K562 (cell line): ENCODE measurements at regions not wholly inside any gene's neighbourhood (a gene's known extent, or its start where the extent isn't known, plus 50 kb on each side); places are given as distances from the start of the nearest gene placed in this dataset.

Experiments
- EGR1 ChIP-seq: fragments of 450-650 bp; conservative IDR thresholded peaks from 2 replicates; pipeline ENCODE4 v1.6.1; 2017; ENCODE audit warnings: mild to moderate bottlenecking
- PRMT5 ChIP-seq: sonication (generic); formaldehyde crosslinking; IDR thresholded peaks from 2 replicates; pipeline ENCODE4 v1.5.0; 2020; ENCODE audit warnings: missing genetic modification reagents
- PTBP1 ChIP-seq: fragments of 200-400 bp; formaldehyde crosslinking; IDR thresholded peaks from 2 replicates; pipeline ENCODE4 v1.6.1; 2017; ENCODE audit warnings: low read depth, low read length
- RAD21 ChIP-seq, 2 experiments: fragments of 250-450 bp in 1 of 2; fragments of 450-650 bp in 1 of 2; sonication (Bioruptor Pico) in 1 of 2; formaldehyde crosslinking in 1 of 2; IDR thresholded peaks in 1 of 2; conservative IDR thresholded peaks in 1 of 2; 2 replicates each; pipeline versions ENCODE4 v1.4.0 to v1.8.0; 2020 to 2022; ENCODE audit warnings: mild to moderate bottlenecking in 2 of 2, moderate library complexity in 1 of 2
- SIRT6 ChIP-seq: IDR thresholded peaks from one replicate; pipeline ENCODE4 v1.6.1; 2012; ENCODE audit warnings: low read depth, mild to moderate bottlenecking, control low read depth, inconsistent platforms, low read length, moderate library complexity
- TF ChIP-seq, protein P1 (sequence below): fragments of 450-650 bp; IDR thresholded peaks from 2 replicates; pipeline ENCODE4 v1.6.1; 2016; ENCODE audit warnings: mild to moderate bottlenecking, moderate library complexity
- TF ChIP-seq, protein P2 (sequence below): sonication (generic); formaldehyde crosslinking; IDR thresholded peaks from 2 replicates; pipeline ENCODE4 v1.8.0; 2022; ENCODE audit warnings: mild to moderate bottlenecking, missing genetic modification reagents
- TF ChIP-seq, protein P3 (sequence below): sonication (generic); formaldehyde crosslinking; IDR thresholded peaks from 2 replicates; pipeline ENCODE4 v1.8.0; 2022; ENCODE audit warnings: mild to moderate bottlenecking, missing genetic modification reagents

DNA sequence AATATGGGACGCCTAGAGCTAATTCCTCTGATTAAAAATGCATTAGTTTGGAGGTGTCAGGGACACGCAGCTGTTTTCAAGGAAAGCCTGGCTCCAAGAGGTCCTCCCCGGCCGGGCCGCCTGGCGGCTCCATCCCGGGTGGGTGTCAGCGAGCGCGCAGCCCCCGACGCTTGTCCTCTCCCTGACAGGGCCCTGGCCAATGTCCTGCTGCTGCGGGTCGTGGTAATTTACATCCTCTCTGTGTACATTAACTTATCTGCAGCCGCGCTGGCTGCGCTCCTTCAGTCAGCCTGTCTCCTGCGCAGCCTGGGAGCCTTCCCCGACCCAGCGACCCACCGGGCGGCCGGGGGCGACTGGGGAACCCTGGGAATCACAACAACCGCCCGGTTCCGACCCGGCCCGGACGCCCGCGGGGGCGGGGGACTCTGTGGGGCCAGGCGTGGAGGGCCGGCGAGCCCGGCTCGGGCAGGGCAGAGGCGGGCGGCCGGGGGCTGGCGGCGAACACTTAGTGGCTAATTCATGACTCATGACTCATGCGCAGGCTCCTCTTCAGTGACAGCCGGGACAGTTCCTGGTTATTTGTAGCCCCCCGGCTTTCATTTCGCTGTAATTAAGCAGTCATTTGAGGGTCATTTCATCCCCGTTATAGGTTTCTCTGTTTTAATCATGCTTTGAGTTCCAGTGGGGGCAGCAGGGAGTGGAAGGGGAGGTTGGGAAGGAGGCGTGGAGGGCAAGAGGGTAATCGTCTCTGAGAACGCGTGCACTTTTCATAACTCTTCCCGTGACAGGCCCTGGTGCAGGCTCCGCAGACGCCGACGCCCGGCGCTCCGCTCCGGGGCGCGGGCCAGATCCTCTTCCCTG is 141.9 kb upstream of the CTAGE1 start (continued):
- TF ChIP-seq, protein P1, sequence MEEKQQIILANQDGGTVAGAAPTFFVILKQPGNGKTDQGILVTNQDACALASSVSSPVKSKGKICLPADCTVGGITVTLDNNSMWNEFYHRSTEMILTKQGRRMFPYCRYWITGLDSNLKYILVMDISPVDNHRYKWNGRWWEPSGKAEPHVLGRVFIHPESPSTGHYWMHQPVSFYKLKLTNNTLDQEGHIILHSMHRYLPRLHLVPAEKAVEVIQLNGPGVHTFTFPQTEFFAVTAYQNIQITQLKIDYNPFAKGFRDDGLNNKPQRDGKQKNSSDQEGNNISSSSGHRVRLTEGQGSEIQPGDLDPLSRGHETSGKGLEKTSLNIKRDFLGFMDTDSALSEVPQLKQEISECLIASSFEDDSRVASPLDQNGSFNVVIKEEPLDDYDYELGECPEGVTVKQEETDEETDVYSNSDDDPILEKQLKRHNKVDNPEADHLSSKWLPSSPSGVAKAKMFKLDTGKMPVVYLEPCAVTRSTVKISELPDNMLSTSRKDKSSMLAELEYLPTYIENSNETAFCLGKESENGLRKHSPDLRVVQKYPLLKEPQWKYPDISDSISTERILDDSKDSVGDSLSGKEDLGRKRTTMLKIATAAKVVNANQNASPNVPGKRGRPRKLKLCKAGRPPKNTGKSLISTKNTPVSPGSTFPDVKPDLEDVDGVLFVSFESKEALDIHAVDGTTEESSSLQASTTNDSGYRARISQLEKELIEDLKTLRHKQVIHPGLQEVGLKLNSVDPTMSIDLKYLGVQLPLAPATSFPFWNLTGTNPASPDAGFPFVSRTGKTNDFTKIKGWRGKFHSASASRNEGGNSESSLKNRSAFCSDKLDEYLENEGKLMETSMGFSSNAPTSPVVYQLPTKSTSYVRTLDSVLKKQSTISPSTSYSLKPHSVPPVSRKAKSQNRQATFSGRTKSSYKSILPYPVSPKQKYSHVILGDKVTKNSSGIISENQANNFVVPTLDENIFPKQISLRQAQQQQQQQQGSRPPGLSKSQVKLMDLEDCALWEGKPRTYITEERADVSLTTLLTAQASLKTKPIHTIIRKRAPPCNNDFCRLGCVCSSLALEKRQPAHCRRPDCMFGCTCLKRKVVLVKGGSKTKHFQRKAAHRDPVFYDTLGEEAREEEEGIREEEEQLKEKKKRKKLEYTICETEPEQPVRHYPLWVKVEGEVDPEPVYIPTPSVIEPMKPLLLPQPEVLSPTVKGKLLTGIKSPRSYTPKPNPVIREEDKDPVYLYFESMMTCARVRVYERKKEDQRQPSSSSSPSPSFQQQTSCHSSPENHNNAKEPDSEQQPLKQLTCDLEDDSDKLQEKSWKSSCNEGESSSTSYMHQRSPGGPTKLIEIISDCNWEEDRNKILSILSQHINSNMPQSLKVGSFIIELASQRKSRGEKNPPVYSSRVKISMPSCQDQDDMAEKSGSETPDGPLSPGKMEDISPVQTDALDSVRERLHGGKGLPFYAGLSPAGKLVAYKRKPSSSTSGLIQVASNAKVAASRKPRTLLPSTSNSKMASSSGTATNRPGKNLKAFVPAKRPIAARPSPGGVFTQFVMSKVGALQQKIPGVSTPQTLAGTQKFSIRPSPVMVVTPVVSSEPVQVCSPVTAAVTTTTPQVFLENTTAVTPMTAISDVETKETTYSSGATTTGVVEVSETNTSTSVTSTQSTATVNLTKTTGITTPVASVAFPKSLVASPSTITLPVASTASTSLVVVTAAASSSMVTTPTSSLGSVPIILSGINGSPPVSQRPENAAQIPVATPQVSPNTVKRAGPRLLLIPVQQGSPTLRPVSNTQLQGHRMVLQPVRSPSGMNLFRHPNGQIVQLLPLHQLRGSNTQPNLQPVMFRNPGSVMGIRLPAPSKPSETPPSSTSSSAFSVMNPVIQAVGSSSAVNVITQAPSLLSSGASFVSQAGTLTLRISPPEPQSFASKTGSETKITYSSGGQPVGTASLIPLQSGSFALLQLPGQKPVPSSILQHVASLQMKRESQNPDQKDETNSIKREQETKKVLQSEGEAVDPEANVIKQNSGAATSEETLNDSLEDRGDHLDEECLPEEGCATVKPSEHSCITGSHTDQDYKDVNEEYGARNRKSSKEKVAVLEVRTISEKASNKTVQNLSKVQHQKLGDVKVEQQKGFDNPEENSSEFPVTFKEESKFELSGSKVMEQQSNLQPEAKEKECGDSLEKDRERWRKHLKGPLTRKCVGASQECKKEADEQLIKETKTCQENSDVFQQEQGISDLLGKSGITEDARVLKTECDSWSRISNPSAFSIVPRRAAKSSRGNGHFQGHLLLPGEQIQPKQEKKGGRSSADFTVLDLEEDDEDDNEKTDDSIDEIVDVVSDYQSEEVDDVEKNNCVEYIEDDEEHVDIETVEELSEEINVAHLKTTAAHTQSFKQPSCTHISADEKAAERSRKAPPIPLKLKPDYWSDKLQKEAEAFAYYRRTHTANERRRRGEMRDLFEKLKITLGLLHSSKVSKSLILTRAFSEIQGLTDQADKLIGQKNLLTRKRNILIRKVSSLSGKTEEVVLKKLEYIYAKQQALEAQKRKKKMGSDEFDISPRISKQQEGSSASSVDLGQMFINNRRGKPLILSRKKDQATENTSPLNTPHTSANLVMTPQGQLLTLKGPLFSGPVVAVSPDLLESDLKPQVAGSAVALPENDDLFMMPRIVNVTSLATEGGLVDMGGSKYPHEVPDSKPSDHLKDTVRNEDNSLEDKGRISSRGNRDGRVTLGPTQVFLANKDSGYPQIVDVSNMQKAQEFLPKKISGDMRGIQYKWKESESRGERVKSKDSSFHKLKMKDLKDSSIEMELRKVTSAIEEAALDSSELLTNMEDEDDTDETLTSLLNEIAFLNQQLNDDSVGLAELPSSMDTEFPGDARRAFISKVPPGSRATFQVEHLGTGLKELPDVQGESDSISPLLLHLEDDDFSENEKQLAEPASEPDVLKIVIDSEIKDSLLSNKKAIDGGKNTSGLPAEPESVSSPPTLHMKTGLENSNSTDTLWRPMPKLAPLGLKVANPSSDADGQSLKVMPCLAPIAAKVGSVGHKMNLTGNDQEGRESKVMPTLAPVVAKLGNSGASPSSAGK = peak; percentile 86
- TF ChIP-seq PRMT5 (CRISPR knock-in tag) = no peak
- TF ChIP-seq, protein P2, sequence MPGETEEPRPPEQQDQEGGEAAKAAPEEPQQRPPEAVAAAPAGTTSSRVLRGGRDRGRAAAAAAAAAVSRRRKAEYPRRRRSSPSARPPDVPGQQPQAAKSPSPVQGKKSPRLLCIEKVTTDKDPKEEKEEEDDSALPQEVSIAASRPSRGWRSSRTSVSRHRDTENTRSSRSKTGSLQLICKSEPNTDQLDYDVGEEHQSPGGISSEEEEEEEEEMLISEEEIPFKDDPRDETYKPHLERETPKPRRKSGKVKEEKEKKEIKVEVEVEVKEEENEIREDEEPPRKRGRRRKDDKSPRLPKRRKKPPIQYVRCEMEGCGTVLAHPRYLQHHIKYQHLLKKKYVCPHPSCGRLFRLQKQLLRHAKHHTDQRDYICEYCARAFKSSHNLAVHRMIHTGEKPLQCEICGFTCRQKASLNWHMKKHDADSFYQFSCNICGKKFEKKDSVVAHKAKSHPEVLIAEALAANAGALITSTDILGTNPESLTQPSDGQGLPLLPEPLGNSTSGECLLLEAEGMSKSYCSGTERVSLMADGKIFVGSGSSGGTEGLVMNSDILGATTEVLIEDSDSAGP (CRISPR knock-in tag) = no peak
- no peak for TF ChIP-seq PTBP1
- TF ChIP-seq, protein P3, sequence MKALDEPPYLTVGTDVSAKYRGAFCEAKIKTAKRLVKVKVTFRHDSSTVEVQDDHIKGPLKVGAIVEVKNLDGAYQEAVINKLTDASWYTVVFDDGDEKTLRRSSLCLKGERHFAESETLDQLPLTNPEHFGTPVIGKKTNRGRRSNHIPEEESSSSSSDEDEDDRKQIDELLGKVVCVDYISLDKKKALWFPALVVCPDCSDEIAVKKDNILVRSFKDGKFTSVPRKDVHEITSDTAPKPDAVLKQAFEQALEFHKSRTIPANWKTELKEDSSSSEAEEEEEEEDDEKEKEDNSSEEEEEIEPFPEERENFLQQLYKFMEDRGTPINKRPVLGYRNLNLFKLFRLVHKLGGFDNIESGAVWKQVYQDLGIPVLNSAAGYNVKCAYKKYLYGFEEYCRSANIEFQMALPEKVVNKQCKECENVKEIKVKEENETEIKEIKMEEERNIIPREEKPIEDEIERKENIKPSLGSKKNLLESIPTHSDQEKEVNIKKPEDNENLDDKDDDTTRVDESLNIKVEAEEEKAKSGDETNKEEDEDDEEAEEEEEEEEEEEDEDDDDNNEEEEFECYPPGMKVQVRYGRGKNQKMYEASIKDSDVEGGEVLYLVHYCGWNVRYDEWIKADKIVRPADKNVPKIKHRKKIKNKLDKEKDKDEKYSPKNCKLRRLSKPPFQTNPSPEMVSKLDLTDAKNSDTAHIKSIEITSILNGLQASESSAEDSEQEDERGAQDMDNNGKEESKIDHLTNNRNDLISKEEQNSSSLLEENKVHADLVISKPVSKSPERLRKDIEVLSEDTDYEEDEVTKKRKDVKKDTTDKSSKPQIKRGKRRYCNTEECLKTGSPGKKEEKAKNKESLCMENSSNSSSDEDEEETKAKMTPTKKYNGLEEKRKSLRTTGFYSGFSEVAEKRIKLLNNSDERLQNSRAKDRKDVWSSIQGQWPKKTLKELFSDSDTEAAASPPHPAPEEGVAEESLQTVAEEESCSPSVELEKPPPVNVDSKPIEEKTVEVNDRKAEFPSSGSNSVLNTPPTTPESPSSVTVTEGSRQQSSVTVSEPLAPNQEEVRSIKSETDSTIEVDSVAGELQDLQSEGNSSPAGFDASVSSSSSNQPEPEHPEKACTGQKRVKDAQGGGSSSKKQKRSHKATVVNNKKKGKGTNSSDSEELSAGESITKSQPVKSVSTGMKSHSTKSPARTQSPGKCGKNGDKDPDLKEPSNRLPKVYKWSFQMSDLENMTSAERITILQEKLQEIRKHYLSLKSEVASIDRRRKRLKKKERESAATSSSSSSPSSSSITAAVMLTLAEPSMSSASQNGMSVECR (CRISPR knock-in tag) = 0 out of 2 replicates have a peak, but pooled peaks have one; percentile 32
- peak in 1 of 2 experiments; percentile 4; a peak in 1 of 4 replicates for TF ChIP-seq RAD21 (CRISPR knock-in tag; conservative IDR thresholded peaks at IDR 0.05 in 1 of 2, IDR thresholded peaks at IDR 0.05 in 1 of 2)
- peak; percentile 65 for TF ChIP-seq EGR1
- no peak for TF ChIP-seq SIRT6
